ENCODE measurements at regions not wholly inside any gene's neighbourhood (a gene's known extent, or its start where the extent isn't known, plus 50 kb on each side); places are given as distances from the start of the nearest gene placed in this dataset.

DNA sequence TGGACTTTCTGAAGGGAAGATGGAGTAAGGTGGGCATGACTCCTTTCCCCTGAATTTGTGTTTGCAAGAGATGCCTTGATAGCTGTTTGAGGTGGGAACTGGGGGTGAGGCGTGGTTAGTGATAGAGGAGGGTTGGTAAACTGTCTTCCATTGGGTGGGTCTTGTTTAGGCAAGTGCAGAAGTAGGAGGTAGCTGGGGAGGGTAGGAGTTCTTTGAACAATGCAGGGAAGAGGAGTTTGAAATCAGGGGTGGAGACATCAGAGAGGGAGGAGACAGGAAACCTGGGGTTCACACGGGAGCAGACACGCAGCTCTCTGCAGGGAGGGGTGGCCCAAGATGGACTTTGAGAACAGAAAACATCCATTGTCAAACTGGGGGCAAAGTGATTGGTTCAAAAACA is 267.1 kb downstream of the TSN start:
- Histone ChIP-seq H3K79me1 (ENCODE audit: low read depth, low read length) (no peaks in the 10 kb centered on the region), H2BK5ac (ENCODE audit: low read depth, low read length) (no peak overlapping the region), H4K5ac (ENCODE audit: insufficient read length, low read depth, low read length) (no peak overlapping the region), H4K91ac (replicated peaks; ENCODE audit: insufficient read length, low read length) (no peak overlapping the region), H3K18ac (ENCODE audit: extremely low read depth, low read length) (no peak overlapping the region), H3K9ac (replicated peaks in 1 of 4; ENCODE audit: extremely low read depth in 1 of 4, low read depth in 3 of 4, low read length in 3 of 4) (no peak overlapping the region), H3K23me2 (ENCODE audit: low read depth, low read length) (no peaks in the 10 kb centered on the region), H2BK12ac (ENCODE audit: low read depth, low read length) (0 out of 2 replicates have a peak overlapping the region, but pooled peaks have one; percentile 29), H3K9me3 (ENCODE audit: insufficient read depth in 2 of 2, low read depth in 1 of 2, low read length in 1 of 2) (peaks cover 3 to 4% of the 10 kb centered on the region in 2 experiments; a peak in 1 of 4 replicates), H3K27me3 (replicated peaks in 1 of 4; ENCODE audit: control insufficient read depth in 3 of 4, extremely low read depth in 1 of 4, insufficient read depth in 3 of 4, low read length in 3 of 4) (peaks cover 0 to 2% (median 0%) of the 10 kb centered on the region in 4 experiments; a peak in 2 of 7 replicates), H3K14ac (ENCODE audit: insufficient read length) (no peak overlapping the region), H4K8ac (ENCODE audit: extremely low read depth, insufficient read depth, low read length) (no peak overlapping the region), H3K4me1 (replicated peaks in 1 of 4; ENCODE audit: control insufficient read depth in 3 of 4, insufficient read depth in 4 of 4, low read length in 3 of 4) (peaks cover 0 to 8% (median 0%) of the 10 kb centered on the region in 4 experiments; a peak in 4 of 7 replicates), H2BK15ac (ENCODE audit: low read length) (no peak overlapping the region), H2BK120ac (replicated peaks; ENCODE audit: low read depth, low read length) (no peak overlapping the region), H2BK20ac (ENCODE audit: low read length) (no peak overlapping the region), H3K23ac (ENCODE audit: insufficient read length) (no peak overlapping the region), H3K56ac (replicated peaks; ENCODE audit: insufficient read length, low read depth, low read length) (no peak overlapping the region), H3K4me2 (ENCODE audit: insufficient read depth in 1 of 2, low read depth in 2 of 2, low read length in 2 of 2) (no peak overlapping the region), H3K79me2 (ENCODE audit: control insufficient read depth in 1 of 2, insufficient read depth in 2 of 2, low read length in 2 of 2) (no peaks in the 10 kb centered on the region), H3K4me3 (ENCODE audit: extremely low read depth in 1 of 4, insufficient read depth in 2 of 4, low read depth in 3 of 4, low read length in 4 of 4) (no peak overlapping the region), H2AK5ac (ENCODE audit: low read depth, low read length) (no peak overlapping the region), H3K36me3 (ENCODE audit: control insufficient read depth in 2 of 4, insufficient read depth in 4 of 4, low read length in 3 of 4) (no peaks in the 10 kb centered on the region), H4K20me1 (replicated peaks in 1 of 2; ENCODE audit: control insufficient read depth in 1 of 2, insufficient read depth in 2 of 2, low read length in 2 of 2) (no peaks in the 10 kb centered on the region), H2AFZ (ENCODE audit: low read length) (no peak overlapping the region), H3K4ac (replicated peaks; ENCODE audit: insufficient read length, low read depth, low read length) (no peak overlapping the region), H3K27ac (ENCODE audit: low read depth, low read length) (no peak overlapping the region)
- CTCF ChIA-PET (ENCODE audit: partially characterized antibody) = interaction anchor here (0.7 to 1.8 kb wide), 3 partner anchors 13 to 28 kb away, joined by 3 to 6 read pairs (median 6); no protein-coding TSS in a partner anchor
- FAIRE-seq = no peak
- POLR2A ChIA-PET (ENCODE audit: partially characterized antibody) = no interaction called here
- DNase-seq (ENCODE audit: low read depth in 1 of 2, low spot score in 2 of 2) = no peak
- WGBS, 2 experiments (ENCODE audit: extremely low coverage in 1 of 2, insufficient coverage in 1 of 2, insufficient read length in 1 of 2, insufficient replicate concordance in 2 of 2, low coverage in 1 of 2, low lambda C conversion rate in 2 of 2, missing lambda C conversion rate in 1 of 2) = 87% methylated on average over 3 of the region's 3 CpGs; no CpG with 5 or more reads in 1 of the 2 experiments
- TF ChIP-seq CHD2 (IDR thresholded peaks at IDR 0.05; ENCODE audit: low read length) = no peak
- no peak for TF ChIP-seq FOSL1 (IDR thresholded peaks at IDR 0.05; ENCODE audit: insufficient read depth, low read depth, low read length)
- no peak for TF ChIP-seq ASH2L (IDR thresholded peaks at IDR 0.05; ENCODE audit: low read length)
- no peak for TF ChIP-seq KDM5A (IDR thresholded peaks at IDR 0.05; ENCODE audit: low read length)
- TF ChIP-seq, protein P1, sequence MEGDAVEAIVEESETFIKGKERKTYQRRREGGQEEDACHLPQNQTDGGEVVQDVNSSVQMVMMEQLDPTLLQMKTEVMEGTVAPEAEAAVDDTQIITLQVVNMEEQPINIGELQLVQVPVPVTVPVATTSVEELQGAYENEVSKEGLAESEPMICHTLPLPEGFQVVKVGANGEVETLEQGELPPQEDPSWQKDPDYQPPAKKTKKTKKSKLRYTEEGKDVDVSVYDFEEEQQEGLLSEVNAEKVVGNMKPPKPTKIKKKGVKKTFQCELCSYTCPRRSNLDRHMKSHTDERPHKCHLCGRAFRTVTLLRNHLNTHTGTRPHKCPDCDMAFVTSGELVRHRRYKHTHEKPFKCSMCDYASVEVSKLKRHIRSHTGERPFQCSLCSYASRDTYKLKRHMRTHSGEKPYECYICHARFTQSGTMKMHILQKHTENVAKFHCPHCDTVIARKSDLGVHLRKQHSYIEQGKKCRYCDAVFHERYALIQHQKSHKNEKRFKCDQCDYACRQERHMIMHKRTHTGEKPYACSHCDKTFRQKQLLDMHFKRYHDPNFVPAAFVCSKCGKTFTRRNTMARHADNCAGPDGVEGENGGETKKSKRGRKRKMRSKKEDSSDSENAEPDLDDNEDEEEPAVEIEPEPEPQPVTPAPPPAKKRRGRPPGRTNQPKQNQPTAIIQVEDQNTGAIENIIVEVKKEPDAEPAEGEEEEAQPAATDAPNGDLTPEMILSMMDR (IDR thresholded peaks at IDR 0.05; ENCODE audit: control extremely low read depth in 1 of 3, insufficient read depth in 1 of 3, low read depth in 1 of 3, low read length in 3 of 3) = no peak
- TF ChIP-seq RNF2 (IDR thresholded peaks at IDR 0.05; ENCODE audit: borderline replicate concordance, low read depth, low read length, missing control alignments, poor library complexity, severe bottlenecking) = no peak
- no peak for TF ChIP-seq TCF12 (IDR thresholded peaks at IDR 0.05; ENCODE audit: low read depth, low read length)
- no peak for TF ChIP-seq SAP30 (IDR thresholded peaks at IDR 0.05; ENCODE audit: insufficient read depth, insufficient replicate concordance, low read length)
- TF ChIP-seq HDAC2 (IDR thresholded peaks at IDR 0.05; ENCODE audit: borderline replicate concordance in 1 of 2, low read depth in 2 of 2, low read length in 2 of 2) = no peak
- TF ChIP-seq SRF (IDR thresholded peaks at IDR 0.05; ENCODE audit: low read depth, low read length) = no peak
- no peak for TF ChIP-seq RXRA (IDR thresholded peaks at IDR 0.05; ENCODE audit: insufficient read depth, low read depth, low read length)
